GM23338 (cell line): ENCODE measurements at regions not wholly inside any gene's neighbourhood (a gene's known extent, or its start where the extent isn't known, plus 50 kb on each side); places are given as distances from the start of the nearest gene placed in this dataset.

Source experiments
- ATAC-seq: fragments of 200-7000 bp; cut with Tn5 transposase; 3 replicates; pipeline ENCODE4 v1.9.1; 2020
- DNase-seq: peaks from one replicate; pipeline ENCODE4 v3.0.0-alpha.2; 2015; ENCODE audit warnings: low spot score
- H2AFZ ChIP-seq: fragments of 200-600 bp; sonication (generic); 2 replicates; pipeline ENCODE4 v1.8.0; 2016; ENCODE audit warnings: antibody characterized with exemption, mild to moderate bottlenecking, moderate library complexity
- H3F3A ChIP-seq: fragments of 200-600 bp; sonication (generic); replicated peaks from 2 replicates; pipeline ENCODE4 v1.8.0; 2017; ENCODE audit warnings: antibody characterized with exemption, mixed run types, low read depth
- H3K27ac ChIP-seq: fragments of 200-600 bp; sonication (generic); 2 replicates; pipeline ENCODE4 v1.6.1; 2016; ENCODE audit warnings: low read depth
- H3K27me3 ChIP-seq: fragments of 200-600 bp; sonication (generic); 2 replicates; pipeline ENCODE4 v1.8.0; 2016; ENCODE audit warnings: mild to moderate bottlenecking, mixed run types, moderate library complexity; ENCODE audit not compliant: insufficient read depth
- H3K36me3 ChIP-seq: fragments of 200-600 bp; sonication (generic); 2 replicates; pipeline ENCODE4 v1.8.0; 2016; ENCODE audit warnings: mild to moderate bottlenecking; ENCODE audit not compliant: insufficient read depth
- H3K4me1 ChIP-seq: fragments of 200-600 bp; sonication (generic); 2 replicates; pipeline ENCODE4 v1.8.0; 2016; ENCODE audit warnings: mild to moderate bottlenecking, moderate library complexity; ENCODE audit not compliant: insufficient read depth
- H3K4me2 ChIP-seq: fragments of 200-600 bp; sonication (generic); 2 replicates; pipeline ENCODE4 v1.7.1; 2017; ENCODE audit warnings: mixed run types
- H3K4me3 ChIP-seq: fragments of 200-600 bp; sonication (generic); 2 replicates; pipeline ENCODE4 v1.6.1; 2016; ENCODE audit warnings: mixed run types
- H3K79me2 ChIP-seq: fragments of 200-600 bp; sonication (generic); replicated peaks from 2 replicates; pipeline ENCODE4 v1.8.0; 2017; ENCODE audit warnings: mild to moderate bottlenecking; ENCODE audit not compliant: insufficient read depth
- H3K9me2 ChIP-seq: fragments of 200-600 bp; sonication (generic); 2 replicates; pipeline ENCODE4 v1.8.0; 2017; ENCODE audit not compliant: insufficient read depth
- H4K20me1 ChIP-seq: fragments of 200-600 bp; sonication (generic); replicated peaks from 2 replicates; pipeline ENCODE4 v1.8.0; 2017; ENCODE audit warnings: mild to moderate bottlenecking; ENCODE audit not compliant: insufficient read depth
- H3K27ac Mint-ChIP-seq: 2 replicates; pipeline ENCODE4 v1.8.0; 2020; ENCODE audit warnings: inconsistent platforms, mild to moderate bottlenecking, moderate library complexity, mixed read lengths
- H3K27me3 Mint-ChIP-seq: 3 replicates; pipeline ENCODE4 v1.8.0; 2022; ENCODE audit warnings: low read depth, mild to moderate bottlenecking, moderate library complexity, mixed read lengths, inconsistent platforms; ENCODE audit not compliant: insufficient read depth, poor library complexity
- H3K36me3 Mint-ChIP-seq: 3 replicates; pipeline ENCODE4 v1.8.0; 2021; ENCODE audit warnings: low read depth, mild to moderate bottlenecking, inconsistent platforms, moderate library complexity, mixed read lengths
- H3K4me1 Mint-ChIP-seq: 3 replicates; pipeline ENCODE4 v1.8.0; 2020; ENCODE audit warnings: mild to moderate bottlenecking, inconsistent platforms, mixed read lengths
- H3K4me3 Mint-ChIP-seq: 3 replicates; pipeline ENCODE4 v1.8.0; 2021; ENCODE audit warnings: moderate library complexity, mild to moderate bottlenecking, inconsistent platforms, mixed read lengths
- H3K9me3 Mint-ChIP-seq: 3 replicates; pipeline ENCODE4 v1.8.0; 2020; ENCODE audit warnings: moderate library complexity, mild to moderate bottlenecking, inconsistent platforms, mixed read lengths
- CREB1 ChIP-seq: fragments of 250-450 bp; sonication (Bioruptor Pico); IDR thresholded peaks from 2 replicates; pipeline ENCODE4 v1.5.0; 2020; ENCODE audit warnings: low read depth, mild to moderate bottlenecking, moderate library complexity
- CTCF ChIP-seq, 2 experiments: fragments of 200-600 bp in 1 of 2; sonication (generic) in 1 of 2; conservative IDR thresholded peaks; 2 replicates each; pipeline versions ENCODE4 v1.5.1 to v1.6.1; 2016 to 2017; ENCODE audit warnings: antibody characterized with exemption in 2 of 2, low read depth in 2 of 2, mild to moderate bottlenecking in 2 of 2, moderate library complexity in 1 of 2
- ETS1 ChIP-seq: IDR thresholded peaks from 2 replicates; pipeline ENCODE4 v1.6.1; 2016; ENCODE audit warnings: antibody characterized with exemption
- EZH2 ChIP-seq: fragments of 200-600 bp; sonication (generic); IDR thresholded peaks from one replicate; pipeline ENCODE4 v1.8.0; 2017; ENCODE audit warnings: antibody characterized with exemption, mild to moderate bottlenecking, low read depth; ENCODE audit not compliant: unreplicated experiment
- EZH2phosphoT487 ChIP-seq: fragments of 200-600 bp; sonication (generic); IDR thresholded peaks from one replicate; pipeline ENCODE4 v1.8.1; 2018; ENCODE audit warnings: antibody characterized with exemption; ENCODE audit not compliant: unreplicated experiment
- JUNB ChIP-seq: IDR thresholded peaks from one replicate; pipeline ENCODE4 v1.6.1; 2016; ENCODE audit warnings: antibody characterized with exemption; ENCODE audit not compliant: unreplicated experiment
- NANOG ChIP-seq: IDR thresholded peaks from 2 replicates; pipeline ENCODE4 v1.6.1; 2016; ENCODE audit warnings: antibody characterized with exemption, borderline replicate concordance
- POLR2AphosphoS5 ChIP-seq: IDR thresholded peaks from 2 replicates; pipeline ENCODE4 v1.6.1; 2016; ENCODE audit warnings: antibody characterized with exemption, low read depth
- STAT1 ChIP-seq: IDR thresholded peaks from one replicate; pipeline ENCODE4 v1.6.1; 2016; ENCODE audit warnings: antibody characterized with exemption; ENCODE audit not compliant: unreplicated experiment
- ZNF114 ChIP-seq: fragments of 250-450 bp; sonication (Bioruptor Pico); IDR thresholded peaks from 2 replicates; pipeline ENCODE4 v1.5.0; 2020; ENCODE audit warnings: mild to moderate bottlenecking, moderate library complexity
- ZNF331 ChIP-seq: fragments of 250-450 bp; sonication (Bioruptor Pico); IDR thresholded peaks from 2 replicates; pipeline ENCODE4 v1.5.0; 2020; ENCODE audit warnings: low read depth, mild to moderate bottlenecking, moderate library complexity
- ZNF462 ChIP-seq: fragments of 250-450 bp; sonication (Bioruptor Pico); IDR thresholded peaks from 2 replicates; pipeline ENCODE4 v1.5.0; 2020; ENCODE audit warnings: mild to moderate bottlenecking, moderate library complexity
- TF ChIP-seq, protein P1 (sequence below): IDR thresholded peaks from one replicate; pipeline ENCODE4 v1.6.1; 2018; ENCODE audit warnings: antibody characterized with exemption; ENCODE audit not compliant: unreplicated experiment

DNA sequence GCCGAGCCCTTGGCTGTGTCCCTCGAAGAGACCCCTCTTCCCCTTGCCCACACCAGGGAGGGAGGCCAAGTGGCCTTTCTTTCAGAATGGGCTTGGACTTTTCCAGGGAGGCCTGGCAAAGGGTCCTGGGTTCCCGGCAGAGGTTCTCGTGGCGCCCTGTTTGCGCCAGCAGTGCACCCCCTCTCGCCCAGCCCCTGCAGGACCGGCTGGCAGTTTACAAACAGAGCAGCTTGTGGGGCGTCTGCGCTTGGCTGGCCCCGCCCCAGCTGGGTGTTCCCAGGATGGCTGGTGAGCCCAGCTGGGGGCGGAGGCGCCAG lies 137.8 kb upstream of the CIBAR2 start:
- TF ChIP-seq NANOG = no peak
- TF ChIP-seq ETS1 = no peak
- TF ChIP-seq EZH2phosphoT487 = no peak
- TF ChIP-seq, protein P1, sequence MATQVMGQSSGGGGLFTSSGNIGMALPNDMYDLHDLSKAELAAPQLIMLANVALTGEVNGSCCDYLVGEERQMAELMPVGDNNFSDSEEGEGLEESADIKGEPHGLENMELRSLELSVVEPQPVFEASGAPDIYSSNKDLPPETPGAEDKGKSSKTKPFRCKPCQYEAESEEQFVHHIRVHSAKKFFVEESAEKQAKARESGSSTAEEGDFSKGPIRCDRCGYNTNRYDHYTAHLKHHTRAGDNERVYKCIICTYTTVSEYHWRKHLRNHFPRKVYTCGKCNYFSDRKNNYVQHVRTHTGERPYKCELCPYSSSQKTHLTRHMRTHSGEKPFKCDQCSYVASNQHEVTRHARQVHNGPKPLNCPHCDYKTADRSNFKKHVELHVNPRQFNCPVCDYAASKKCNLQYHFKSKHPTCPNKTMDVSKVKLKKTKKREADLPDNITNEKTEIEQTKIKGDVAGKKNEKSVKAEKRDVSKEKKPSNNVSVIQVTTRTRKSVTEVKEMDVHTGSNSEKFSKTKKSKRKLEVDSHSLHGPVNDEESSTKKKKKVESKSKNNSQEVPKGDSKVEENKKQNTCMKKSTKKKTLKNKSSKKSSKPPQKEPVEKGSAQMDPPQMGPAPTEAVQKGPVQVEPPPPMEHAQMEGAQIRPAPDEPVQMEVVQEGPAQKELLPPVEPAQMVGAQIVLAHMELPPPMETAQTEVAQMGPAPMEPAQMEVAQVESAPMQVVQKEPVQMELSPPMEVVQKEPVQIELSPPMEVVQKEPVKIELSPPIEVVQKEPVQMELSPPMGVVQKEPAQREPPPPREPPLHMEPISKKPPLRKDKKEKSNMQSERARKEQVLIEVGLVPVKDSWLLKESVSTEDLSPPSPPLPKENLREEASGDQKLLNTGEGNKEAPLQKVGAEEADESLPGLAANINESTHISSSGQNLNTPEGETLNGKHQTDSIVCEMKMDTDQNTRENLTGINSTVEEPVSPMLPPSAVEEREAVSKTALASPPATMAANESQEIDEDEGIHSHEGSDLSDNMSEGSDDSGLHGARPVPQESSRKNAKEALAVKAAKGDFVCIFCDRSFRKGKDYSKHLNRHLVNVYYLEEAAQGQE = no peak
- no peak for TF ChIP-seq STAT1
- no peak for TF ChIP-seq EZH2
- TF ChIP-seq CTCF (conservative IDR thresholded peaks at IDR 0.05; ENCODE audit: low read depth in 2 of 2) = no peak
- no peak for TF ChIP-seq ZNF114 (CRISPR knock-in tag)
- TF ChIP-seq ZNF462 (CRISPR knock-in tag) = no peak
- no peak for TF ChIP-seq JUNB
- no peak for TF ChIP-seq ZNF331
- no peak for TF ChIP-seq CREB1 (CRISPR knock-in tag)
- no peak for TF ChIP-seq POLR2AphosphoS5
- ATAC-seq (peak; percentile 9; the same call in 2 of the 3 replicates), DNase-seq (no peak)
- no peaks in the 10 kb centered on the region for H3K36me3 ChIP-seq
- peaks cover 14% of the 10 kb centered on the region for H3K27me3 Mint-ChIP-seq
- no peak overlapping the region for H3K4me3 Mint-ChIP-seq
- no peak overlapping the region for H3K4me2 ChIP-seq
- H3K9me3 Mint-ChIP-seq = no peaks in the 10 kb centered on the region; the same call in 2 of the 3 replicates
- H3K27ac Mint-ChIP-seq = no peak overlapping the region
- no peak overlapping the region for H3K4me3 ChIP-seq
- H3K27ac ChIP-seq = no peak overlapping the region
- H3K4me1 ChIP-seq = no peaks in the 10 kb centered on the region
- no peaks in the 10 kb centered on the region for H3K27me3 ChIP-seq
- H3K79me2 ChIP-seq = 0 out of 2 replicates have a peak, but pooled peaks cover 8% of the 10 kb centered on the region
- H4K20me1 ChIP-seq = no peaks in the 10 kb centered on the region; the same call in 1 of the 2 replicates
- H3F3A ChIP-seq = peaks cover 2% of the 10 kb centered on the region; the same call in 1 of the 2 replicates
- H2AFZ ChIP-seq = no peak overlapping the region
- no peaks in the 10 kb centered on the region for H3K9me2 ChIP-seq
- peaks cover 16% of the 10 kb centered on the region for H3K4me1 Mint-ChIP-seq
- H3K36me3 Mint-ChIP-seq = no peaks in the 10 kb centered on the region
